Osteoblast (primary cell): ENCODE measurements at regions not wholly inside any gene's neighbourhood (a gene's known extent, or its start where the extent isn't known, plus 50 kb on each side); places are given as distances from the start of the nearest gene placed in this dataset.

Experiments
- DNase-seq: peaks from one replicate; pipeline ENCODE4 v3.0.0; 2011; ENCODE audit warnings: low spot score, mixed read lengths; ENCODE audit not compliant: insufficient read length; ENCODE audit errors: missing footprints
- H2AFZ ChIP-seq: 2 replicates; pipeline ENCODE4 v1.6.0; 2011; ENCODE audit warnings: mild to moderate bottlenecking, low read length
- H3K27ac ChIP-seq: 2 replicates; pipeline ENCODE4 v1.5.1; 2011; ENCODE audit warnings: mild to moderate bottlenecking, low read depth, low read length, moderate library complexity
- H3K27me3 ChIP-seq: 2 replicates; pipeline ENCODE4 v1.6.0; 2012; ENCODE audit warnings: mild to moderate bottlenecking, control low read depth, inconsistent platforms, low read length, moderate library complexity; ENCODE audit not compliant: insufficient read depth
- H3K36me3 ChIP-seq: 2 replicates; pipeline ENCODE4 v1.5.1; 2011; ENCODE audit warnings: mild to moderate bottlenecking, low read length, control low read depth, moderate library complexity; ENCODE audit not compliant: insufficient read depth
- H3K4me1 ChIP-seq: 2 replicates; pipeline ENCODE4 v1.5.1; 2011; ENCODE audit warnings: mild to moderate bottlenecking, low read length, control low read depth, moderate library complexity; ENCODE audit not compliant: insufficient read depth
- H3K4me2 ChIP-seq: 2 replicates; pipeline ENCODE4 v1.6.0; 2011; ENCODE audit warnings: mild to moderate bottlenecking, low read length; ENCODE audit not compliant: insufficient read depth
- H3K4me3 ChIP-seq: fragments of 200-600 bp; sonication (generic); 3 replicates; pipeline ENCODE4 v1.5.1; 2012; ENCODE audit warnings: mild to moderate bottlenecking, low read length, inconsistent platforms; ENCODE audit not compliant: insufficient read depth
- H3K79me2 ChIP-seq: 2 replicates; pipeline ENCODE4 v1.6.0; 2012; ENCODE audit warnings: mild to moderate bottlenecking, low read length, control low read depth, inconsistent platforms; ENCODE audit not compliant: insufficient read depth
- H3K9me3 ChIP-seq: 2 replicates; pipeline ENCODE4 v1.5.1; 2011; ENCODE audit warnings: low read depth, low read length, control low read depth
- H4K20me1 ChIP-seq: 2 replicates; pipeline ENCODE4 v1.6.0; 2012; ENCODE audit warnings: mild to moderate bottlenecking, low read length, control low read depth; ENCODE audit not compliant: insufficient read depth
- TF ChIP-seq, protein P1 (sequence below): IDR thresholded peaks from 2 replicates; pipeline ENCODE4 v1.5.1; 2011; ENCODE audit warnings: mild to moderate bottlenecking, low read depth, low read length, moderate library complexity; ENCODE audit errors: extremely low read depth

DNA sequence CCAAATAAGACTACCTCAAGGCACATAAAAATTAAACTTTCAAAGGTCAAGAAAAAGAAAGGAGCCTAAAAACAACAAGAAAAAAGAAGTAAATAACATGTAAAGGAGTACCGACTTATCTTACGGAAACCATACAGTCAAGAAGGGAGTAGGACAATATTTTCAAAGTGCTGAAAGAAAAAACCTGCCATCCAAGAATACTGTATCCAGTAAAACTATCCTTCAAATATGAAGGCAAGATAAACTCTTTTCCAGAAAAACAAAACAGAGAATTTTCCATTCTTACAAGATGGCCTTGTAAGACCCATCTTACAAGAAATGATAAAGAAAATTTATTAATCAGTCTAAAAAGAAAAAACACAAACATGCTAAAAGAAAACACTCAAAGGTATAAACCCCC, 302.2 kb downstream of the LMBRD1 start:
- Histone ChIP-seq H2AFZ (no peak overlapping the region), H3K27ac (no peak overlapping the region), H3K79me2 (no peaks in the 10 kb centered on the region), H3K36me3 (no peaks in the 10 kb centered on the region), H3K4me2 (no peak overlapping the region), H3K4me3 (no peak overlapping the region), H4K20me1 (no peaks in the 10 kb centered on the region), H3K4me1 (no peaks in the 10 kb centered on the region), H3K27me3 (no peaks in the 10 kb centered on the region), H3K9me3 (no peaks in the 10 kb centered on the region)
- TF ChIP-seq, protein P1, sequence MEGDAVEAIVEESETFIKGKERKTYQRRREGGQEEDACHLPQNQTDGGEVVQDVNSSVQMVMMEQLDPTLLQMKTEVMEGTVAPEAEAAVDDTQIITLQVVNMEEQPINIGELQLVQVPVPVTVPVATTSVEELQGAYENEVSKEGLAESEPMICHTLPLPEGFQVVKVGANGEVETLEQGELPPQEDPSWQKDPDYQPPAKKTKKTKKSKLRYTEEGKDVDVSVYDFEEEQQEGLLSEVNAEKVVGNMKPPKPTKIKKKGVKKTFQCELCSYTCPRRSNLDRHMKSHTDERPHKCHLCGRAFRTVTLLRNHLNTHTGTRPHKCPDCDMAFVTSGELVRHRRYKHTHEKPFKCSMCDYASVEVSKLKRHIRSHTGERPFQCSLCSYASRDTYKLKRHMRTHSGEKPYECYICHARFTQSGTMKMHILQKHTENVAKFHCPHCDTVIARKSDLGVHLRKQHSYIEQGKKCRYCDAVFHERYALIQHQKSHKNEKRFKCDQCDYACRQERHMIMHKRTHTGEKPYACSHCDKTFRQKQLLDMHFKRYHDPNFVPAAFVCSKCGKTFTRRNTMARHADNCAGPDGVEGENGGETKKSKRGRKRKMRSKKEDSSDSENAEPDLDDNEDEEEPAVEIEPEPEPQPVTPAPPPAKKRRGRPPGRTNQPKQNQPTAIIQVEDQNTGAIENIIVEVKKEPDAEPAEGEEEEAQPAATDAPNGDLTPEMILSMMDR = no peak
- no peak for DNase-seq

DNA sequence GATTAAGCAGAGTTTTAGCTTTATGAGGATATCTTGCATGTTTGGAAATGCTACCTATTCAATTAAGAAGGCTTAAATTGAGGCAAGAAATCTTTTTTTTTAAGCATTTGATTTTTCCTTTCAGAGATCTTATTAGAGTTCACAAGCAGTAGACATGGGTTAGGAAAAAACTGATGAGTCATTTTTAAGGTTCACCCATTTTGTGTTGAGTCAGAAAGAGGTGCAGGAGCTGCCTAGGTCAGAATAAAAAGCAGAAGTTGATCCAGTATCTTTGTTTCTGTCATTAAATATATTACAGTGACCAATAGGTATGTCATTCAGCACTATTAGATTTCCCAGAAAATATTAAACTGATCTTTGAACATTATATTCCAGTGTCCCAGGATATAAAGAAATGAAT, 306.8 kb downstream of the LMBRD1 start:
- no peak for DNase-seq
- no peaks in the 10 kb centered on the region for H3K27me3 ChIP-seq
- H3K9me3 ChIP-seq = no peaks in the 10 kb centered on the region
- H4K20me1 ChIP-seq = no peaks in the 10 kb centered on the region
- H3K4me1 ChIP-seq = no peaks in the 10 kb centered on the region
- H3K4me2 ChIP-seq = no peak overlapping the region
- H2AFZ ChIP-seq = no peak overlapping the region
- H3K4me3 ChIP-seq = no peak overlapping the region
- no peaks in the 10 kb centered on the region for H3K36me3 ChIP-seq
- no peaks in the 10 kb centered on the region for H3K79me2 ChIP-seq
- no peak overlapping the region for H3K27ac ChIP-seq
- TF ChIP-seq, protein P1 = no peak

DNA sequence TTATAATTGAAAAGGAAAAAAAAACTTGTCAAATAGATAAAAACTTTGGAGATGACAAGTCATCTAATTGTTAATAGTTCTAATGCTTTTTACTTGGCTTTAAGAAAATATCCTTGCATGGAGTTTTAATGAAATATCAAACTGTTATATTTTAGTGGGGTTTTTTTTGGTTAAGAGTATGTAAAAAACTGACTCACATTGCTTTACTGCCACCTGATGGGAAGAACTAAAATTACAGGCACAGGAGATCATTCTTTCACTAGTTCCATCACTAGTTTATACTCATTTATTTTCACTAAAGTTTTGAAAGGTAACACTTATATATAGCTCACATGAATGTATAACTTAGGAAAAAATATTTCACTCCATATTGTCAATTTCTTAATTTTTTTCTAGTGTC, 309.1 kb downstream of the LMBRD1 start:
- TF ChIP-seq, protein P1 = no peak
- H3K9me3 ChIP-seq = no peaks in the 10 kb centered on the region
- H3K27ac ChIP-seq = no peak overlapping the region
- no peaks in the 10 kb centered on the region for H3K27me3 ChIP-seq
- no peak overlapping the region for H3K4me2 ChIP-seq
- no peaks in the 10 kb centered on the region for H4K20me1 ChIP-seq
- H3K4me3 ChIP-seq = no peak overlapping the region
- no peaks in the 10 kb centered on the region for H3K36me3 ChIP-seq
- no peaks in the 10 kb centered on the region for H3K4me1 ChIP-seq
- H3K79me2 ChIP-seq = no peaks in the 10 kb centered on the region
- H2AFZ ChIP-seq = no peak overlapping the region
- no peak for DNase-seq

DNA sequence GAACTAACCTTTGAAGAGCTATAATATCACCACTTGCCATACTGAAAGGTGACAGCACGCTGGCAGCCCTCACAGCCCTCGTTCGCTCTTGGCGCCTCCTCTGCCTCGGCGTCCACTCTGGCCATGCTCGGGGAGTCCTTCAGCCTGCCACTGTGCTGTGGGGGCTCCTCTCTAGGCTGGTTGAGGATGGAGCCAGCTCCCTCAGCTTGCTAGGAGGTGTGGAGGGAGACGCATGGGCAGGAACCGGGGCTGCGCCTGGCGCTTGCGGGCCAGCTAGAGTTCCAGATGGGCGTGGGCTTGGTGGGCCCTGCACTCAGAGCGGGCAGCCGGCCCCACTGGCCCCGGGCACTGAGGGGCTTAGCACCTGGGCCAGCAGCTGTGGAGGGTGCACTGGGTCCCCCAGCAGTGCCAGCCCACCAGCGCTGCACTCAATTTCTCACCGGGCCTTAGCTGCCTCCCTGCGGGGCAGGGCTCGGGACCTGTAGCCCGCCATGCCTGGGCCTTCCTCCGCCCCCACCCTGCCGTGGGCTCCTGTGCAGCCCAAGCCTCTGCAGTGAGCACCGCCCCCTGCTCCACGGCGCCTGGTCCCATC, 329.7 kb downstream of the LMBRD1 start:
- H3K4me1 ChIP-seq = no peaks in the 10 kb centered on the region
- H3K79me2 ChIP-seq = no peaks in the 10 kb centered on the region
- H3K36me3 ChIP-seq = no peaks in the 10 kb centered on the region
- TF ChIP-seq, protein P1 = no peak
- no peaks in the 10 kb centered on the region for H3K27me3 ChIP-seq
- H3K27ac ChIP-seq = no peak overlapping the region
- H3K9me3 ChIP-seq = no peaks in the 10 kb centered on the region
- H2AFZ ChIP-seq = no peak overlapping the region
- DNase-seq = no peak
- H4K20me1 ChIP-seq = no peaks in the 10 kb centered on the region
- no peak overlapping the region for H3K4me2 ChIP-seq
- H3K4me3 ChIP-seq = no peak overlapping the region
